MM.1S (cell line): ENCODE measurements at regions not wholly inside any gene's neighbourhood (a gene's known extent, or its start where the extent isn't known, plus 50 kb on each side); places are given as distances from the start of the nearest gene placed in this dataset.

Experiments
- DNase-seq: peaks from one replicate; pipeline ENCODE4 v3.0.0-alpha.2; 2015
- H2AFZ ChIP-seq: fragments of 300-600 bp; sonication (generic); 2 replicates; pipeline ENCODE4 v1.6.0; 2016; ENCODE audit warnings: antibody characterized with exemption, low read length
- H3F3A ChIP-seq: fragments of 300-600 bp; sonication (generic); 2 replicates; pipeline ENCODE4 v1.6.1; 2016; ENCODE audit warnings: mild to moderate bottlenecking, antibody characterized with exemption, low read length, moderate library complexity, mixed read lengths; ENCODE audit not compliant: insufficient read depth
- H3K27ac ChIP-seq: fragments of 300-600 bp; sonication (generic); 2 replicates; pipeline ENCODE4 v1.5.1; 2016; ENCODE audit warnings: mild to moderate bottlenecking, low read length
- H3K27me3 ChIP-seq: fragments of 300-600 bp; sonication (generic); replicated peaks from 2 replicates; pipeline ENCODE4 v1.6.0; 2016; ENCODE audit warnings: low read length; ENCODE audit not compliant: insufficient read depth
- H3K36me3 ChIP-seq: fragments of 300-600 bp; sonication (generic); replicated peaks from 2 replicates; pipeline ENCODE4 v1.6.1; 2016; ENCODE audit warnings: mild to moderate bottlenecking, low read length, mixed read lengths; ENCODE audit not compliant: insufficient read depth
- H3K4me1 ChIP-seq: fragments of 300-600 bp; sonication (generic); 2 replicates; pipeline ENCODE4 v1.6.1; 2016; ENCODE audit warnings: low read length, mixed read lengths
- H3K4me2 ChIP-seq: fragments of 300-600 bp; sonication (generic); 2 replicates; pipeline ENCODE4 v1.6.0; 2016; ENCODE audit warnings: low read depth, low read length
- H3K4me3 ChIP-seq: fragments of 300-600 bp; sonication (generic); 2 replicates; pipeline ENCODE4 v1.5.1; 2016; ENCODE audit warnings: low read length, mixed read lengths
- H3K79me2 ChIP-seq: fragments of 300-600 bp; sonication (generic); 2 replicates; pipeline ENCODE4 v1.6.1; 2016; ENCODE audit warnings: mixed run types, low read length, mixed read lengths
- H3K9ac ChIP-seq: fragments of 300-600 bp; sonication (generic); 2 replicates; pipeline ENCODE4 v1.6.1; 2016; ENCODE audit warnings: low read length, mixed read lengths
- H3K9me2 ChIP-seq: fragments of 300-600 bp; sonication (generic); replicated peaks from 2 replicates; pipeline ENCODE4 v1.6.1; 2016; ENCODE audit warnings: mild to moderate bottlenecking, low read length, mixed read lengths; ENCODE audit not compliant: insufficient read depth
- H3K9me3 ChIP-seq: fragments of 300-600 bp; sonication (generic); replicated peaks from 2 replicates; pipeline ENCODE4 v1.6.1; 2016; ENCODE audit warnings: mild to moderate bottlenecking, low read length, mixed read lengths; ENCODE audit not compliant: insufficient read depth
- H4K20me1 ChIP-seq: fragments of 300-600 bp; sonication (generic); 2 replicates; pipeline ENCODE4 v1.6.1; 2016; ENCODE audit warnings: mild to moderate bottlenecking, low read length, moderate library complexity, mixed read lengths; ENCODE audit not compliant: insufficient read depth
- CTCF ChIP-seq: fragments of 300-600 bp; sonication (generic); IDR thresholded peaks from 2 replicates; pipeline ENCODE4 v1.5.1; 2016; ENCODE audit warnings: antibody characterized with exemption, low read length, mixed read lengths
- EZH2 ChIP-seq: fragments of 300-600 bp; sonication (generic); optimal IDR thresholded peaks from 2 replicates; pipeline ENCODE3; 2017; ENCODE audit warnings: low read depth, mild to moderate bottlenecking, antibody characterized with exemption, low read length, mixed read lengths
- EZH2phosphoT487 ChIP-seq: fragments of 300-600 bp; sonication (generic); IDR thresholded peaks from 2 replicates; pipeline ENCODE4 v1.6.1; 2018; ENCODE audit warnings: antibody characterized with exemption, low read length

- H3K4me3 ChIP-seq: no peak overlapping the region
- no peak overlapping the region for H3K4me2 ChIP-seq
- peaks cover 14% of the 10 kb centered on the region for H3K4me1 ChIP-seq
- H3K9me3 ChIP-seq: no peaks in the 10 kb centered on the region
- H3K27me3 ChIP-seq: no peaks in the 10 kb centered on the region
- H3K9ac ChIP-seq: no peak overlapping the region
- no peaks in the 10 kb centered on the region for H3K9me2 ChIP-seq
- H3K79me2 ChIP-seq: no peaks in the 10 kb centered on the region
- H3K27ac ChIP-seq: no peak overlapping the region
- no peaks in the 10 kb centered on the region for H3K36me3 ChIP-seq
- no peak for DNase-seq
- peaks cover 5% of the 10 kb centered on the region for H3F3A ChIP-seq
- TF ChIP-seq CTCF (no peak), EZH2 (no peak), EZH2phosphoT487 (no peak)
- H2AFZ ChIP-seq: no peak overlapping the region
- no peaks in the 10 kb centered on the region for H4K20me1 ChIP-seq
These were observed 92.6 kb downstream of the SNX5 start for GRCh38 chr20:17875981-17876385.

- no peak overlapping the region for H3K4me3 ChIP-seq
- no peak overlapping the region for H2AFZ ChIP-seq
- no peaks in the 10 kb centered on the region for H3K27me3 ChIP-seq
- TF ChIP-seq EZH2 (no peak), CTCF (no peak), EZH2phosphoT487 (no peak)
- H3K79me2 ChIP-seq: no peaks in the 10 kb centered on the region
- no peak overlapping the region for H3K9ac ChIP-seq
- H3K27ac ChIP-seq: no peak overlapping the region
- H3K4me2 ChIP-seq: no peak overlapping the region
- no peak for DNase-seq
- H3K9me2 ChIP-seq: no peaks in the 10 kb centered on the region
- H3K9me3 ChIP-seq: no peaks in the 10 kb centered on the region
- H3F3A ChIP-seq: peaks cover 5% of the 10 kb centered on the region
- H3K36me3 ChIP-seq: no peaks in the 10 kb centered on the region
- peaks cover 14% of the 10 kb centered on the region for H3K4me1 ChIP-seq
- no peaks in the 10 kb centered on the region for H4K20me1 ChIP-seq
These were observed 93.3 kb downstream of the SNX5 start for GRCh38 chr20:17875106-17875980.

- Histone ChIP-seq H3F3A (peaks cover 5% of the 10 kb centered on the region), H3K4me1 (peaks cover 10% of the 10 kb centered on the region), H3K9me2 (no peaks in the 10 kb centered on the region), H3K9ac (no peak overlapping the region), H4K20me1 (no peaks in the 10 kb centered on the region), H3K4me3 (no peak overlapping the region), H3K36me3 (no peaks in the 10 kb centered on the region), H2AFZ (no peak overlapping the region), H3K9me3 (no peaks in the 10 kb centered on the region), H3K4me2 (no peak overlapping the region), H3K79me2 (no peaks in the 10 kb centered on the region), H3K27ac (no peak overlapping the region), H3K27me3 (no peaks in the 10 kb centered on the region)
- DNase-seq: no peak
- TF ChIP-seq EZH2phosphoT487 (no peak), CTCF (no peak), EZH2 (no peak)
These were observed 94.1 kb downstream of the SNX5 start for GRCh38 chr20:17874271-17875105.
